Panc1 (cell line): ENCODE measurements at regions not wholly inside any gene's neighbourhood (a gene's known extent, or its start where the extent isn't known, plus 50 kb on each side); places are given as distances from the start of the nearest gene placed in this dataset.
"Not testable (repeated sequence)": the region's sequence is repeated elsewhere in the genome, so short reads cannot be mapped to it uniquely, and the experiment has no call there.

ENCODE experiments used
- ATAC-seq: fragments of 200-7000 bp; cut with Tn5 transposase; 2 replicates; pipeline ENCODE4 v1.9.1; 2020; ENCODE audit warnings: mild to moderate bottlenecking, moderate library complexity
- BruUV-seq: library from RNA; stranded (reverse); fragments of 400-500 nt; replicated peaks from 2 replicates; lab custom pipeline; 2021; lab: Mats Ljungman, UMichigan
- CTCF ChIA-PET: fragments of 300-600 bp; sonication (Branson Sonifier 250); formaldehyde crosslinking; loops from one replicate; lab custom pipeline; 2022; ENCODE audit warnings: antibody characterized with exemption; lab: Charles Lee
- POLR2A ChIA-PET: fragments of 300-600 bp; sonication (Branson Sonifier 250); formaldehyde crosslinking; loops from one replicate; lab custom pipeline; 2022; ENCODE audit warnings: antibody characterized with exemption; lab: Charles Lee
- DNase-seq: peaks from one replicate; pipeline ENCODE4 v3.0.0-alpha.2; 2010; ENCODE audit warnings: low read depth, low spot score
- H3K27ac ChIP-seq: 2 replicates; pipeline ENCODE4 v1.5.1; 2011; ENCODE audit warnings: mild to moderate bottlenecking, low read length, inconsistent platforms
- H3K27me3 ChIP-seq: fragments of 200-500 bp; sonication (Bioruptor generic); 2 replicates; pipeline ENCODE4 v1.6.0; 2014; ENCODE audit warnings: low read length, inconsistent platforms; ENCODE audit not compliant: control insufficient read depth, insufficient read depth
- H3K36me3 ChIP-seq: fragments of 200-500 bp; sonication (Bioruptor generic); 2 replicates; pipeline ENCODE4 v1.5.1; 2014; ENCODE audit warnings: inconsistent platforms, mild to moderate bottlenecking, low read length, moderate library complexity; ENCODE audit not compliant: control insufficient read depth, insufficient read depth
- H3K4me1 ChIP-seq: 2 replicates; pipeline ENCODE4 v1.5.1; 2011; ENCODE audit warnings: inconsistent platforms, mild to moderate bottlenecking, low read length, moderate library complexity; ENCODE audit not compliant: control insufficient read depth, insufficient read depth
- H3K4me3 ChIP-seq, 2 experiments: 2 replicates each; pipeline ENCODE4 v1.5.1; 2011 to 2012; ENCODE audit warnings: low read depth in 2 of 2, low read length in 2 of 2, mild to moderate bottlenecking in 2 of 2, inconsistent platforms in 1 of 2, moderate library complexity in 1 of 2
- H3K9me3 ChIP-seq: fragments of 200-500 bp; sonication (Bioruptor generic); 2 replicates; pipeline ENCODE4 v1.5.1; 2014; ENCODE audit warnings: low read depth, mild to moderate bottlenecking, inconsistent platforms, low read length, moderate library complexity; ENCODE audit not compliant: control insufficient read depth, insufficient read depth
- CTCF ChIP-seq: fragments of 450-650 bp; IDR thresholded peaks from 2 replicates; pipeline ENCODE4 v1.5.1; 2017; ENCODE audit warnings: mild to moderate bottlenecking
- POLR2AphosphoS5 ChIP-seq: IDR thresholded peaks from 2 replicates; pipeline ENCODE4 v1.6.1; 2012; ENCODE audit warnings: mild to moderate bottlenecking, low read depth, low read length, moderate library complexity
- REST ChIP-seq, 2 experiments: IDR thresholded peaks; 2 replicates each; pipeline ENCODE4 v1.6.1; 2011 to 2012; ENCODE audit warnings: low read depth in 2 of 2, control low read depth in 1 of 2, low read length in 1 of 2, mild to moderate bottlenecking in 1 of 2, moderate library complexity in 1 of 2; ENCODE audit not compliant: insufficient read depth in 1 of 2
- SIN3A ChIP-seq: IDR thresholded peaks from 2 replicates; pipeline ENCODE4 v1.6.1; 2012; ENCODE audit warnings: low read depth, mild to moderate bottlenecking, low read length, moderate library complexity, borderline replicate concordance; ENCODE audit not compliant: insufficient read depth
- TCF7L2 ChIP-seq: IDR thresholded peaks from 2 replicates; pipeline ENCODE4 v1.6.1; 2011; ENCODE audit warnings: mild to moderate bottlenecking, low read depth, low read length, inconsistent platforms
- in situ Hi-C: cut with HindIII; loops from 2 replicates; pipeline ENCODE4 v1.10.0; 2016; ENCODE audit warnings: low sequenced_read_pairs, low pct_unique_long_range_greater_than_20kb
- intact Hi-C: fragments of 100-400 bp; cut with micrococcal nuclease; formaldehyde crosslinking; loops from one replicate; pipeline ENCODE4 v1.10.0; 2022; ENCODE audit not compliant: unreplicated experiment

GRCh38 chr15:95205077-95205476 is 973.7 kb downstream of the MCTP2 start:
- no TSS peak for BruUV-seq
- Histone ChIP-seq H3K27ac (no peak overlapping the region), H3K4me3 (no peak overlapping the region), H3K36me3 (no peaks in the 10 kb centered on the region), H3K9me3 (no peaks in the 10 kb centered on the region), H3K27me3 (no peaks in the 10 kb centered on the region), H3K4me1 (no peaks in the 10 kb centered on the region)
- intact Hi-C loops (no loop called here), in situ Hi-C loops (no loop called here)
- POLR2A ChIA-PET: no interaction called here
- TF ChIP-seq SIN3A: no peak
- no peak for TF ChIP-seq CTCF
- TF ChIP-seq TCF7L2: no peak
- no peak for TF ChIP-seq REST (IDR thresholded peaks at IDR 0.05; ENCODE audit: insufficient read depth in 1 of 2, low read depth in 2 of 2, low read length in 1 of 2)
- TF ChIP-seq POLR2AphosphoS5: no peak
- CTCF ChIA-PET: no interaction called here
- DNase-seq (no peak), ATAC-seq (no peak)

- DNase-seq, H3K27me3 ChIP-seq, H3K27ac ChIP-seq, H3K36me3 ChIP-seq, H3K4me3 ChIP-seq, H3K9me3 ChIP-seq, CTCF ChIA-PET, ATAC-seq, intact Hi-C loops, BruUV-seq, in situ Hi-C loops, H3K4me1 ChIP-seq: not testable (repeated sequence)
- POLR2A ChIA-PET: interaction anchor here (0.7 kb wide), 1 partner anchor 86 kb away, joined by 3 read pairs; no protein-coding TSS in a partner anchor
These were observed 974.5 kb downstream of the MCTP2 start for GRCh38 chr15:95205830-95206229.

GRCh38 chr15:95208071-95208470 is 976.7 kb downstream of the MCTP2 start:
- ATAC-seq (no peak), DNase-seq (no peak)
- Histone ChIP-seq H3K27me3 (no peaks in the 10 kb centered on the region), H3K9me3 (no peaks in the 10 kb centered on the region), H3K27ac (no peak overlapping the region), H3K4me3 (no peak overlapping the region), H3K36me3 (no peaks in the 10 kb centered on the region), H3K4me1 (no peaks in the 10 kb centered on the region)
- ChIA-PET POLR2A (no interaction called here), CTCF (no interaction called here)
- TF ChIP-seq TCF7L2 (no peak), CTCF (no peak), SIN3A (no peak), REST (IDR thresholded peaks at IDR 0.05; ENCODE audit: insufficient read depth in 1 of 2, low read depth in 2 of 2, low read length in 1 of 2) (no peak), POLR2AphosphoS5 (no peak)
- in situ Hi-C loops: no loop called here
- no TSS peak for BruUV-seq
- intact Hi-C loops: no loop called here
